Lower lobe of right lung (tissue), 2 donors: ENCODE measurements at regions not wholly inside any gene's neighbourhood (a gene's known extent, or its start where the extent isn't known, plus 50 kb on each side); places are given as distances from the start of the nearest gene placed in this dataset.
"Not testable (repeated sequence)": the region's sequence is repeated elsewhere in the genome, so short reads cannot be mapped to it uniquely, and the experiment has no call there.

Experiments
- ATAC-seq, 2 donors: fragments of 200-7000 bp; cut with Tn5 transposase; one replicate each; pipeline ENCODE4 v1.9.1; 2020 to 2022; ENCODE audit warnings: mild to moderate bottlenecking in 2 of 2, moderate library complexity in 2 of 2
- DNase-seq: peaks from one replicate; pipeline ENCODE4 v3.0.0-alpha.2; 2020
- H3K27ac ChIP-seq: fragments of 200-600 bp; one replicate; pipeline ENCODE4 v1.8.0; 2022
- H3K27me3 ChIP-seq: fragments of 200-600 bp; one replicate; pipeline ENCODE4 v1.8.0; 2022; ENCODE audit warnings: low read depth
- H3K36me3 ChIP-seq: fragments of 200-600 bp; one replicate; pipeline ENCODE4 v1.8.0; 2022; ENCODE audit warnings: mild to moderate bottlenecking
- H3K4me1 ChIP-seq: fragments of 200-600 bp; one replicate; pipeline ENCODE4 v1.8.0; 2022
- H3K4me3 ChIP-seq: fragments of 200-600 bp; one replicate; pipeline ENCODE4 v1.8.0; 2022; ENCODE audit warnings: mild to moderate bottlenecking
- H3K9me3 ChIP-seq: fragments of 200-600 bp; one replicate; pipeline ENCODE4 v1.8.0; 2022
- intact Hi-C: fragments of 100-400 bp; cut with DNase I; formaldehyde crosslinking; loops from one replicate; pipeline ENCODE4 v1.11.0; 2022
- TF ChIP-seq, protein P1 (sequence below): fragments of 200-600 bp; IDR thresholded peaks from one replicate; pipeline ENCODE4 v1.8.0; 2022; ENCODE audit warnings: antibody characterized with exemption, mild to moderate bottlenecking
- donor health status: DM: no; HTN: yes; CAD: no; lungs with severe emphysema.

DNA sequence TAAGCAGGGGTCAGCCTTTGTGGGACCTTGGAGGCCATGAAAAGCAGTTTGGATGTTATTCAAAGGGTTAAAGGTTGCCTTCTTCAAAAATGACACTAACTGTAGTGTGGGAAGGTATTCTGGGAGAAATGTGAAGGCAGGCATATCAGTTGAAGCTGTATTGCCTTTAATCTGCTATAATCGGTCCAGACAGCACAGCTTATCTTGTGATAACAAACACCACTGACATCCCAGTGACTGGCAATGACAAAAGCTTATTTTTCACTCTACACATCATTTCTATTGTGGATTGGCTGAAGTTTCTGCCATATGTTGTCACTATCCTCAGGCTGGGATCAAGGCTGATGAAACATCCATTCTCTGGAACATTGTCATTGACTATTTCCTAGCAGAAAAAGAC is 1149.2 kb downstream of the GRM8 start:
- Histone ChIP-seq H3K9me3 (no peaks in the 10 kb centered on the region), H3K4me3 (no peak overlapping the region), H3K27me3 (no peaks in the 10 kb centered on the region), H3K27ac (no peak overlapping the region), H3K36me3 (no peaks in the 10 kb centered on the region), H3K4me1 (no peaks in the 10 kb centered on the region)
- intact Hi-C loops = no loop called here
- ATAC-seq (no peak), DNase-seq (no peak)
- TF ChIP-seq, protein P1, sequence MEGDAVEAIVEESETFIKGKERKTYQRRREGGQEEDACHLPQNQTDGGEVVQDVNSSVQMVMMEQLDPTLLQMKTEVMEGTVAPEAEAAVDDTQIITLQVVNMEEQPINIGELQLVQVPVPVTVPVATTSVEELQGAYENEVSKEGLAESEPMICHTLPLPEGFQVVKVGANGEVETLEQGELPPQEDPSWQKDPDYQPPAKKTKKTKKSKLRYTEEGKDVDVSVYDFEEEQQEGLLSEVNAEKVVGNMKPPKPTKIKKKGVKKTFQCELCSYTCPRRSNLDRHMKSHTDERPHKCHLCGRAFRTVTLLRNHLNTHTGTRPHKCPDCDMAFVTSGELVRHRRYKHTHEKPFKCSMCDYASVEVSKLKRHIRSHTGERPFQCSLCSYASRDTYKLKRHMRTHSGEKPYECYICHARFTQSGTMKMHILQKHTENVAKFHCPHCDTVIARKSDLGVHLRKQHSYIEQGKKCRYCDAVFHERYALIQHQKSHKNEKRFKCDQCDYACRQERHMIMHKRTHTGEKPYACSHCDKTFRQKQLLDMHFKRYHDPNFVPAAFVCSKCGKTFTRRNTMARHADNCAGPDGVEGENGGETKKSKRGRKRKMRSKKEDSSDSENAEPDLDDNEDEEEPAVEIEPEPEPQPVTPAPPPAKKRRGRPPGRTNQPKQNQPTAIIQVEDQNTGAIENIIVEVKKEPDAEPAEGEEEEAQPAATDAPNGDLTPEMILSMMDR = no peak

DNA sequence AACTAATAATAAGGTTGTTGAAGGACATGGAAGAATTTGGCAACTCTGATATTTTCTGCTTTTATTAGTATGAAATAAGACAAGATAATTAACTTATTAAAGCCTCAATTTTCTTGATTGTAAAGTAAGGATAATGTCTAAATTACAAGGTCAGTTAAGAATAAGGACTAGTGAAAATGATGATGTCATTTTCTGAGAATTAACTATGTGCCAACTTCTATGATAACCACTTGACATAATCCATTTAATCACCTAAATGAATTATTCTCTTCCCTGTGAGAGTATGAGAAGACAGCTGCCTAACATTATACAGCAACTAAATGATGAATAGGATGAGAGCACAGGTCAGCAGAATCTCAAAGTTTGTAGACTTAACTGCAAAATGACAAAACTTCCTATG is 1153.4 kb upstream of the POT1 start:
- Histone ChIP-seq H3K9me3 (peaks cover 4% of the 10 kb centered on the region), H3K36me3 (no peaks in the 10 kb centered on the region), H3K4me3 (no peak overlapping the region), H3K27ac (no peak overlapping the region), H3K27me3 (no peaks in the 10 kb centered on the region), H3K4me1 (no peaks in the 10 kb centered on the region)
- TF ChIP-seq, protein P1 = no peak
- intact Hi-C loops = no loop called here
- DNase-seq (no peak), ATAC-seq (no peak)

DNA sequence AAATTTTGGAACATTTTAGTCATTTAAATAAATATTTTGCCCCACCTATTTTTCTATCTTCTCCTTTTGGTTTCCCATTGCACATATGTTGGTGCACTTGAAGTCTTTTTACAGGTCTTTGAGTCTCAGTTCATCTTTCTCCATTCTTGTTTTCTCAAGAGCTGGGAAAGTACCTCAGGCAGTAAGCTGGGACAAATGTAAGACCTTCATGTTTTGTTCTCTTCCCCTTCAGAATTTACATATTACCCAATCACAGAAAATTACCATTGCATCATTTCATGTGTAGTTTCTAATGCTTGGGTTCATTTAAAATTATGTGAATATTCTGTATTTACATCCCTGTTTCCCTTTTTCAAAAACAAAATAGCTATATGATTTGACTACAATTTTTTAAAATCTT is 1150.0 kb upstream of the POT1 start:
- H3K27ac ChIP-seq = no peak overlapping the region
- no peaks in the 10 kb centered on the region for H3K27me3 ChIP-seq
- H3K36me3 ChIP-seq = no peaks in the 10 kb centered on the region
- no peaks in the 10 kb centered on the region for H3K4me1 ChIP-seq
- H3K9me3 ChIP-seq = no peaks in the 10 kb centered on the region
- intact Hi-C loops = no loop called here
- no peak for DNase-seq
- no peak for ATAC-seq
- TF ChIP-seq, protein P1 = no peak
- no peak overlapping the region for H3K4me3 ChIP-seq

DNA sequence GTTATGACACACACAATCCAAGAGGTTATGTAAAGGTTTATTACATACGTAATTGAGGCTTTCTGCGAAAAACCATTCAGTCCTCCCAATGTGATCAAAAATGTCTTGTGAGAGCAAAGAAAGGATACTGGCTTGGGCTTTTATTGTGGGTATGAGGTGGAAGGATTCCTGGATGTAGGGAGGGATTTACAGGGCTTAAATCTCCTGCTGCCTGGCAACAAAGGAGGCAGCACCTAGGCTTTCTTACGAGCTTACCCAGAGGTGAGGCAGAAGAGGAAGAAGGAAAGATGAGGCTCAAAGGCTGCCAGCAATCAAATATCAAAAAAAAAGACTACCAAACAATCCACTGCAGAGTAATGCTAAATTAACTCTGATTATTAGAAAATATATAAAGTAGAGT is 1149.5 kb upstream of the POT1 start:
- Histone ChIP-seq H3K27me3 (no peaks in the 10 kb centered on the region), H3K9me3 (no peaks in the 10 kb centered on the region), H3K27ac (no peak overlapping the region), H3K4me1 (no peaks in the 10 kb centered on the region), H3K36me3 (no peaks in the 10 kb centered on the region), H3K4me3 (no peak overlapping the region)
- ATAC-seq = no peak
- TF ChIP-seq, protein P1 = no peak
- no peak for DNase-seq
- intact Hi-C loops = no loop called here

DNA sequence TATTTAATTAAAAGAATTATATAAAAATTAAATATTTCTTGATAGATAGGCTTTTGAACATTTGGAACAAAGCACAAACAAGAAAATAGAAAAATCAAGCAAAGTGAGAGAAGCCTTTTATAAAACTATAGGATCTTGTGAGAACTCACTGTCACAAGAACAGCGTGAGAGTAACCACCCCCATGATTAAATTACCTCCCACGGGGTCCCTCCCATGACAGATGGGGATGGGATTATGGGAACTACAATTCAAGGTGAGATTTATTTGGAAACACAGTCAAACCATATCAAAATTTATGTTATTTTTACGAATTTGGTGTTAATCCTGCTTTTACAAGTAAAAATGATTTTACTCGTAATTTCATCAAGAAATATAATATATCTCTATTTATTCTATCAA is 1136.1 kb upstream of the POT1 start:
- no peaks in the 10 kb centered on the region for H3K9me3 ChIP-seq
- no peaks in the 10 kb centered on the region for H3K36me3 ChIP-seq
- no peaks in the 10 kb centered on the region for H3K27me3 ChIP-seq
- ATAC-seq (no peak), DNase-seq (no peak)
- intact Hi-C loops = no loop called here
- H3K27ac ChIP-seq = no peak overlapping the region
- H3K4me1 ChIP-seq = no peaks in the 10 kb centered on the region
- H3K4me3 ChIP-seq = no peak overlapping the region
- TF ChIP-seq, protein P1 = no peak

DNA sequence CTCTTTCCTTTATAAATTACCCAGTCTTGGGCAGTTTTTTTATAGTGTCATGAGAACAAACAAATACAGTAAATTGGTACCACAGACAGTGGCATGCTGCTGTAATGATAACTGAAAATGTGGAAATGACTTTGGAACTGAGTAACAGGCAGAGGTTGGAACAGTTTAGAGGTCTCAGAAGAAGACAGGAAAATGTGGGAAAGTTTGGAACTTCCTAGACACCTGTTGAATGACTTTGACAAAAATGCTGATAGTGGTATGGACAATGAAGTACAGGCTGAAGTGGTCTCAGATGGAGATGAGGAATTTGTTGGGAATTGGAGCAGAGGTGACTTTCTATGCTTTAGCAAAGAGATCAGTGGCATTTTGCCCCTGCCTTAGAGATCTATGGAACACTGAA is 1128.4 kb upstream of the POT1 start:
- Histone ChIP-seq H3K9me3 (no peaks in the 10 kb centered on the region), H3K4me1 (no peaks in the 10 kb centered on the region), H3K27me3 (no peaks in the 10 kb centered on the region), H3K27ac (no peak overlapping the region), H3K4me3 (no peak overlapping the region), H3K36me3 (no peaks in the 10 kb centered on the region)
- intact Hi-C loops = no loop called here
- TF ChIP-seq, protein P1 = no peak
- ATAC-seq (no peak), DNase-seq (no peak)

DNA sequence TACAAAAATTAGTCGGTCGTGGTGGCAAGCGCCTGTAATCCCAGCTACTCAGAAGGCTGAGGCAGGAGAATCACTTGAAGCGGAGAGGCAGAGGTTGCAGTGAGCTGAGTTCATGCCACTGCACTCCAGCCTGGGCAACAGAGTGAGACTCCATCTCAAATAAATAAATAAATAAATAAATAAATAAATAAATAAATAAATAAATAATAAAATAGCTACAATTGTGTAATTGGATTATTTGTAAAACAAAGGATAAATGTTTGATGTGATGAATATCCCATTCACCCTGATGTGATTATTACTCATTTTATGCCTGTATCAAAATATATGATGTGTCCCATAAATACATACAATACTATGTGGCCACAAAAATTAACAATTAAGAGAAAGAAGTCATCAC is 1127.0 kb upstream of the POT1 start:
- DNase-seq, H3K27ac ChIP-seq, intact Hi-C loops, ATAC-seq, H3K36me3 ChIP-seq, H3K4me1 ChIP-seq, H3K9me3 ChIP-seq, H3K4me3 ChIP-seq, H3K27me3 ChIP-seq: not testable (repeated sequence)
